GM21619 (cell line): ENCODE measurements at regions not wholly inside any gene's neighbourhood (a gene's known extent, or its start where the extent isn't known, plus 50 kb on each side); places are given as distances from the start of the nearest gene placed in this dataset.
A peak's percentile ranks its signal among the peaks of the same experiment; 100 is the strongest.
"Not testable (repeated sequence)": the region's sequence is repeated elsewhere in the genome, so short reads cannot be mapped to it uniquely, and the experiment has no call there.

Source experiments
- ATAC-seq: cut with Tn5 transposase; IDR thresholded peaks from one replicate; pipeline ENCODE4 v1.9.1; 2021; ENCODE audit not compliant: unreplicated experiment

- ATAC-seq, result no peak
Observed at GRCh38 chr14:89661392-89661791, 244.4 kb upstream of the FOXN3 start.

GRCh38 chr14:89660625-89661233, 243.7 kb upstream of the FOXN3 start:
- ATAC-seq, result not testable (repeated sequence)

- ATAC-seq, result no peak
Observed at GRCh38 chr14:89660166-89660565, 243.1 kb upstream of the FOXN3 start.

- ATAC-seq, result no peak
Observed at GRCh38 chr14:89658977-89659670, 242.1 kb upstream of the FOXN3 start.

GRCh38 chr14:89657014-89657413, 240.0 kb upstream of the FOXN3 start:
- ATAC-seq, result no peak

- ATAC-seq, result no peak
Observed at GRCh38 chr14:89654998-89655397, 238.0 kb upstream of the FOXN3 start.

GRCh38 chr14:89652352-89652751, 235.3 kb upstream of the FOXN3 start:
- no peak for ATAC-seq

- no peak for ATAC-seq
Observed at GRCh38 chr14:89651805-89652204, 234.8 kb upstream of the FOXN3 start.

- no peak for ATAC-seq
Observed at GRCh38 chr14:89650077-89650978, 233.3 kb upstream of the FOXN3 start.

- ATAC-seq, result no peak
Observed at GRCh38 chr14:89649451-89650075, 232.5 kb upstream of the FOXN3 start.

GRCh38 chr14:89648924-89649323, 231.9 kb upstream of the FOXN3 start:
- ATAC-seq, result no peak

GRCh38 chr14:89648510-89648909, 231.5 kb upstream of the FOXN3 start:
- no peak for ATAC-seq

- no peak for ATAC-seq
Observed at GRCh38 chr14:89646971-89647370, 229.9 kb upstream of the FOXN3 start.

GRCh38 chr14:89644641-89645040, 227.6 kb upstream of the FOXN3 start:
- ATAC-seq, result no peak

- ATAC-seq, result peak; percentile 99
Observed at GRCh38 chr14:89641495-89642175, 224.6 kb upstream of the FOXN3 start.

GRCh38 chr14:89640141-89640540, 223.1 kb upstream of the FOXN3 start:
- no peak for ATAC-seq

- no peak for ATAC-seq
Observed at GRCh38 chr14:89639687-89640086, 222.7 kb upstream of the FOXN3 start.

- ATAC-seq, result no peak
Observed at GRCh38 chr14:89638891-89639290, 221.9 kb upstream of the FOXN3 start.

- ATAC-seq, result no peak
Observed at GRCh38 chr14:89637581-89637980, 220.5 kb upstream of the FOXN3 start.

GRCh38 chr14:89635615-89636014, 218.6 kb upstream of the FOXN3 start:
- no peak for ATAC-seq

GRCh38 chr14:89634037-89634436, 217.0 kb upstream of the FOXN3 start:
- no peak for ATAC-seq
